ENCODE measurements at regions not wholly inside any gene's neighbourhood (a gene's known extent, or its start where the extent isn't known, plus 50 kb on each side); places are given as distances from the start of the nearest gene placed in this dataset.
A peak's percentile ranks its signal among the peaks of the same experiment; 100 is the strongest.
"Not testable (repeated sequence)": the region's sequence is repeated elsewhere in the genome, so short reads cannot be mapped to it uniquely, and the experiment has no call there.

DNA sequence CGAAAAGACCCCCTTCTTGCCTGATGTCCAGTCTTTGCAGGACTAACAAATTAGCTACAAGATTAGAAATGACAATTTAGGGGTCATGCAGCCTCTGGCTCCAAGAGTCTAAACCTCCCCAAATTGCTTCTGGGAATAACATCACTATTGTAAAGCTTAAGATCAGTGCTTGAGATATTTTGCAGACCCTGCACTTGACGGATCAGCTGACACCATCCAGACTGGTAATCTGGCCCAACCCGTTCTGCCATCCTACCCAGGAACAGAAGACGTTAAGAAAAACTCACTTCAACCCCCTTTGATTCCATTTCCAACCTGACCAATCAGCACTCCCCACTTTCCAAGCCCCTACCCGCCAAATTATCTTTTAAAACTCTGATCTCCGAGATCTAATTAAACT lies 236.7 kb upstream of the KRR1 start:
- peaks cover 0 to 1% (median 0%) of the 10 kb centered on the region in 7 donors for H3K9me3 Mint-ChIP-seq
- H3K9me3 ChIP-seq (ENCODE audit: control insufficient read depth in 2 of 2, low read length in 2 of 2) = no peaks in the 10 kb centered on the region
- H3K4me1 Mint-ChIP-seq = no peaks in the 10 kb centered on the region
- ATAC-seq (ENCODE audit: low read depth in 2 of 2) (no peak), DNase-seq (no peak)
- no peak overlapping the region for H3K4me3 ChIP-seq (ENCODE audit: low read depth, low read length)
- H3K27ac Mint-ChIP-seq = no peak overlapping the region
- peaks cover 5% of the 10 kb centered on the region for H3K27me3 Mint-ChIP-seq
- H3K4me1 ChIP-seq (ENCODE audit: control insufficient read depth, insufficient read depth, low read length, poor library complexity, severe bottlenecking) = no peaks in the 10 kb centered on the region
- H3K36me3 Mint-ChIP-seq = no peaks in the 10 kb centered on the region
- no peaks in the 10 kb centered on the region for H3K27me3 ChIP-seq (ENCODE audit: control insufficient read depth, insufficient read depth, low read length)
- H3K27ac ChIP-seq (ENCODE audit: insufficient read depth, low read length, poor library complexity, severe bottlenecking) = no peak overlapping the region
- no peaks in the 10 kb centered on the region for H3K36me3 ChIP-seq (ENCODE audit: control insufficient read depth, insufficient read depth, low read length)
- no peak overlapping the region for H3K4me3 Mint-ChIP-seq

DNA sequence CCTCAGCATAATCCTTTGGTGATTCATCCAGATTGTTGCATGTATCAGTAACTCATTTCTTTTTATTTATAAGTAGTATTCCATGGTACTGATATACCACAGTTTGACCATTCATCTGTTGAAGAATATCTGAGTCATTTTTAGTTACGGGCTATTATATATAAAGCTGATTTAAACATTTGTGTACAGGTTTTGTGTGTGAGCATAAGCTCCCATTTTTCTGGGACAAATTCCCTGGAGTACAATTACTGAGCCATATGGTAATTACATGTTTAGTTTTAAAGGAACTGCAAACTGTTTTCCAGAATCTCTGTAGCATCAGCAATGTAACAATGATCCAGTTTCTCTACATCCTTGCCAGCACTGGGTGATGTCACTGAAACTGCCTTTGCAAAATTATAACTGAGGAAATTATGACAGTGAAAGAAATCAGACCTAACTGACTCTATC lies 236.2 kb upstream of the KRR1 start:
- DNase-seq = no peak
- Histone ChIP-seq H3K36me3 (ENCODE audit: control insufficient read depth, insufficient read depth, low read length) (no peaks in the 10 kb centered on the region), H3K27me3 (ENCODE audit: control insufficient read depth, insufficient read depth, low read length) (no peaks in the 10 kb centered on the region), H3K4me3 (ENCODE audit: low read depth, low read length) (no peak overlapping the region), H3K4me1 (ENCODE audit: control insufficient read depth, insufficient read depth, low read length, poor library complexity, severe bottlenecking) (no peaks in the 10 kb centered on the region), H3K9me3 (ENCODE audit: control insufficient read depth in 2 of 2, low read length in 2 of 2) (no peaks in the 10 kb centered on the region), H3K27ac (ENCODE audit: insufficient read depth, low read length, poor library complexity, severe bottlenecking) (no peak overlapping the region)
- Mint-ChIP-seq H3K9me3 (peaks cover 0 to 1% (median 0%) of the 10 kb centered on the region in 7 donors), H3K36me3 (no peaks in the 10 kb centered on the region), H3K4me1 (no peaks in the 10 kb centered on the region), H3K27ac (no peak overlapping the region), H3K4me3 (no peak overlapping the region), H3K27me3 (peaks cover 5% of the 10 kb centered on the region)
- no peak for ATAC-seq (ENCODE audit: low read depth in 2 of 2)

GRCh38 chr12:75746621-75747020 lies 235.2 kb upstream of the KRR1 start:
- H3K4me3 ChIP-seq (ENCODE audit: low read depth, low read length) = no peak overlapping the region
- Mint-ChIP-seq H3K27me3 (peaks cover 5% of the 10 kb centered on the region), H3K27ac (no peak overlapping the region), H3K4me3 (no peak overlapping the region), H3K9me3 (peaks cover 0 to 1% (median 0%) of the 10 kb centered on the region in 7 donors), H3K4me1 (no peaks in the 10 kb centered on the region), H3K36me3 (no peaks in the 10 kb centered on the region)
- no peaks in the 10 kb centered on the region for H3K27me3 ChIP-seq (ENCODE audit: control insufficient read depth, insufficient read depth, low read length)
- no peaks in the 10 kb centered on the region for H3K9me3 ChIP-seq (ENCODE audit: control insufficient read depth in 2 of 2, low read length in 2 of 2)
- DNase-seq (no peak), ATAC-seq (ENCODE audit: low read depth in 2 of 2) (no peak)
- H3K4me1 ChIP-seq (ENCODE audit: control insufficient read depth, insufficient read depth, low read length, poor library complexity, severe bottlenecking) = no peaks in the 10 kb centered on the region
- H3K27ac ChIP-seq (ENCODE audit: insufficient read depth, low read length, poor library complexity, severe bottlenecking) = no peak overlapping the region
- no peaks in the 10 kb centered on the region for H3K36me3 ChIP-seq (ENCODE audit: control insufficient read depth, insufficient read depth, low read length)

GRCh38 chr12:75744607-75745256 lies 233.3 kb upstream of the KRR1 start:
- H3K36me3 Mint-ChIP-seq = no peaks in the 10 kb centered on the region
- ATAC-seq (ENCODE audit: low read depth in 2 of 2) = no peak

DNA sequence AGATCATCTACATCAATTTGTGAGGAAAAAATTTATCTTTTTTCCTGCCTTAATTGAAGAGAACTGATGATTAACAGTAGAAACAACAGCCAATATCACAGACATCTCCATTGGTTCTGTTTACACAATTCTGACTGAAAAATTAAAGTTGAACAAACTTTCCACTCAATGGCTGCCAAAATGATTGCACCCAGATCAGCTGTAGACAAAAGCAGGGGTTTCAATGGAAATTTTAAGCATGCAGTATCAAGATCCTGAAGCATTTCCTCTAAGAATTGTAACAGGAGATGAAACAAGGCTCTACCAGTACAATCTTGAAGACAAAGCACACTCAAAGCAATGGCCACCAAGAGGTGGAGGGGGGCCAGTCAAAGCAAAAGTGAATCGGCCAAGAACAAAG lies 231.6 kb upstream of the KRR1 start:
- Mint-ChIP-seq H3K27ac (no peak overlapping the region), H3K9me3 (no peaks in the 10 kb centered on the region), H3K4me3 (no peak overlapping the region), H3K36me3 (no peaks in the 10 kb centered on the region), H3K27me3 (peaks cover 5% of the 10 kb centered on the region), H3K4me1 (peaks cover 2 to 9% (median 4%) of the 10 kb centered on the region in 4 donors)
- Histone ChIP-seq H3K4me3 (ENCODE audit: low read depth, low read length) (no peak overlapping the region), H3K27ac (ENCODE audit: insufficient read depth, low read length, poor library complexity, severe bottlenecking) (no peak overlapping the region), H3K27me3 (ENCODE audit: control insufficient read depth, insufficient read depth, low read length) (no peaks in the 10 kb centered on the region), H3K9me3 (ENCODE audit: control insufficient read depth in 2 of 2, low read length in 2 of 2) (no peaks in the 10 kb centered on the region), H3K36me3 (ENCODE audit: control insufficient read depth, insufficient read depth, low read length) (no peaks in the 10 kb centered on the region), H3K4me1 (ENCODE audit: control insufficient read depth, insufficient read depth, low read length, poor library complexity, severe bottlenecking) (no peaks in the 10 kb centered on the region)
- ATAC-seq (ENCODE audit: low read depth in 2 of 2) = no peak
- DNase-seq = no peak

More at GRCh38 chr12:75744607-75745256, 233.3 kb upstream of the KRR1 start:
- Histone ChIP-seq H3K4me3 (ENCODE audit: low read depth, low read length) (no peak overlapping the region), H3K36me3 (ENCODE audit: control insufficient read depth, insufficient read depth, low read length) (no peaks in the 10 kb centered on the region), H3K9me3 (ENCODE audit: control insufficient read depth in 2 of 2, low read length in 2 of 2) (no peaks in the 10 kb centered on the region), H3K27me3 (ENCODE audit: control insufficient read depth, insufficient read depth, low read length) (no peaks in the 10 kb centered on the region), H3K27ac (ENCODE audit: insufficient read depth, low read length, poor library complexity, severe bottlenecking) (no peak overlapping the region), H3K4me1 (ENCODE audit: control insufficient read depth, insufficient read depth, low read length, poor library complexity, severe bottlenecking) (no peaks in the 10 kb centered on the region)
- no peak for DNase-seq
- no peaks in the 10 kb centered on the region for H3K9me3 Mint-ChIP-seq
- no peak overlapping the region for H3K27ac Mint-ChIP-seq
- no peak overlapping the region for H3K4me3 Mint-ChIP-seq
- peaks cover 0 to 5% (median 1%) of the 10 kb centered on the region in 4 donors for H3K4me1 Mint-ChIP-seq
- H3K27me3 Mint-ChIP-seq = peaks cover 5% of the 10 kb centered on the region

DNA sequence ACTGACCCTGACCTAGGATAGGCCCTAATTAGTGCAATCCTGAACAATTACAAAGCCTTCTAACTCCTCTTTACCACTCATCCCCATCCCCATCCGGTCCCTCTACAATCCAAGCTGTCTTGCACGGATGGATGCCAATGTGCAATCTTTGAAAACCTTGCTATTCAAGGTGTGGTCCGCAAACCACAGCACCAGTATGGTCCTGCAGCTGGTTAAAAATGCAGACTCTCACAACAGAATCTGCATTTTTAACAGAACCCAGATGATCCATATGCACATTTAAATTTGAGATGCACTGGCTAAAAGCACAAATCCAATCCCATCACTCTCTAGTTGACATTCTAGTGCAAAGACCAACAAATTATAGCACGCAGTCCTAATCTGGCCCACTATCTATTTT lies 230.6 kb upstream of the KRR1 start:
- peaks cover 2 to 9% (median 4%) of the 10 kb centered on the region in 4 donors for H3K4me1 Mint-ChIP-seq
- H3K36me3 Mint-ChIP-seq = no peaks in the 10 kb centered on the region
- DNase-seq (no peak), ATAC-seq (ENCODE audit: low read depth in 2 of 2) (no peak)
- H3K4me3 ChIP-seq (ENCODE audit: low read depth, low read length) = no peak overlapping the region
- H3K4me3 Mint-ChIP-seq = no peak overlapping the region
- no peaks in the 10 kb centered on the region for H3K27me3 ChIP-seq (ENCODE audit: control insufficient read depth, insufficient read depth, low read length)
- H3K27me3 Mint-ChIP-seq = peaks cover 5% of the 10 kb centered on the region
- peak overlapping the region in 1 of 3 donors; percentile 81 for H3K27ac Mint-ChIP-seq
- H3K9me3 ChIP-seq (ENCODE audit: control insufficient read depth in 2 of 2, low read length in 2 of 2) = no peaks in the 10 kb centered on the region
- no peaks in the 10 kb centered on the region for H3K4me1 ChIP-seq (ENCODE audit: control insufficient read depth, insufficient read depth, low read length, poor library complexity, severe bottlenecking)
- H3K27ac ChIP-seq (ENCODE audit: insufficient read depth, low read length, poor library complexity, severe bottlenecking) = no peak overlapping the region
- H3K9me3 Mint-ChIP-seq = no peaks in the 10 kb centered on the region
- H3K36me3 ChIP-seq (ENCODE audit: control insufficient read depth, insufficient read depth, low read length) = no peaks in the 10 kb centered on the region

DNA sequence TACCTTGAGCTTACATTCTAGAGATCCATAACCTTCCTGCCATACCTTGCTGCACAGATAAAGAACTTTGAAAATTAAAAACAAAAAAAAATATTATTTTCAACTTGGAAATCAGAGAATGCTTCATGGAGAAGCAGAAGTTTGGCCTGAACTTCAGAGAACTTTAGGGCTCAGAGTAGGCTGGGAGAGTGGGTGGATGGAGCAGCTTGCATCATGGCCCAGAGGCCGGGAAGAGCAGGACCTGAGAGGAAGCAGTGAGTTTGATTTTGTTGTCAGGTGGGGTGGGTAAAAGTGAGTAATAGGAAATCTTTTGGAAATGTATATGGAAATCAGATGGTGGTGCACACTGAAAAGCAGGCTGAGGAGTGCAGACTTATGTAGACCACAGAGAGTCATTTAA lies 228.5 kb upstream of the KRR1 start:
- H3K4me1 ChIP-seq (ENCODE audit: control insufficient read depth, insufficient read depth, low read length, poor library complexity, severe bottlenecking) = no peaks in the 10 kb centered on the region
- ATAC-seq (ENCODE audit: low read depth in 2 of 2) (no peak), DNase-seq (no peak)
- H3K4me3 Mint-ChIP-seq = no peak overlapping the region
- no peaks in the 10 kb centered on the region for H3K27me3 Mint-ChIP-seq
- no peaks in the 10 kb centered on the region for H3K36me3 ChIP-seq (ENCODE audit: control insufficient read depth, insufficient read depth, low read length)
- no peaks in the 10 kb centered on the region for H3K9me3 Mint-ChIP-seq
- no peaks in the 10 kb centered on the region for H3K9me3 ChIP-seq (ENCODE audit: control insufficient read depth in 2 of 2, low read length in 2 of 2)
- H3K27me3 ChIP-seq (ENCODE audit: control insufficient read depth, insufficient read depth, low read length) = no peaks in the 10 kb centered on the region
- peak overlapping the region in 1 of 3 donors; percentile 3 for H3K27ac Mint-ChIP-seq
- H3K4me3 ChIP-seq (ENCODE audit: low read depth, low read length) = no peak overlapping the region
- H3K4me1 Mint-ChIP-seq = peaks cover 2 to 9% (median 4%) of the 10 kb centered on the region in 4 donors
- no peak overlapping the region for H3K27ac ChIP-seq (ENCODE audit: insufficient read depth, low read length, poor library complexity, severe bottlenecking)
- H3K36me3 Mint-ChIP-seq = no peaks in the 10 kb centered on the region

- not testable (repeated sequence) for H3K36me3 Mint-ChIP-seq; H3K4me1 ChIP-seq (ENCODE audit: control insufficient read depth, insufficient read depth, low read length, poor library complexity, severe bottlenecking); H3K4me3 Mint-ChIP-seq; H3K36me3 ChIP-seq (ENCODE audit: control insufficient read depth, insufficient read depth, low read length); DNase-seq; H3K4me3 ChIP-seq (ENCODE audit: low read depth, low read length); H3K27me3 ChIP-seq (ENCODE audit: control insufficient read depth, insufficient read depth, low read length); H3K27me3 Mint-ChIP-seq; H3K4me1 Mint-ChIP-seq; ATAC-seq (ENCODE audit: low read depth in 2 of 2); H3K27ac ChIP-seq (ENCODE audit: insufficient read depth, low read length, poor library complexity, severe bottlenecking); H3K9me3 Mint-ChIP-seq; H3K9me3 ChIP-seq (ENCODE audit: control insufficient read depth in 2 of 2, low read length in 2 of 2)
- peak overlapping the region in 1 of 3 donors; percentile 16 for H3K27ac Mint-ChIP-seq
Measured at GRCh38 chr12:75739098-75739497, 227.7 kb upstream of the KRR1 start.

Data from CD4-positive, CD25-positive, alpha-beta regulatory T cell (primary cell).